Activated B cell treated with CpG ODN at 0.5 μM for 24 hours (primary cell): ENCODE measurements at regions not wholly inside any gene's neighbourhood (a gene's known extent, or its start where the extent isn't known, plus 50 kb on each side); places are given as distances from the start of the nearest gene placed in this dataset.

ENCODE experiments used
- ATAC-seq: fragments of 200-7000 bp; cut with Tn5 transposase; one replicate; pipeline ENCODE4 v1.10.0; 2021; ENCODE audit warnings: low read depth, mild to moderate bottlenecking, moderate library complexity
- CTCF ChIA-PET: fragments of 350-600 bp; sonication (Branson Sonifier 250); formaldehyde crosslinking; loops from one replicate; lab custom pipeline; 2021; ENCODE audit warnings: antibody characterized with exemption; lab: Charles Lee
- POLR2A ChIA-PET: fragments of 350-600 bp; sonication (Branson Sonifier 250); formaldehyde crosslinking; loops from one replicate; lab custom pipeline; 2021; ENCODE audit warnings: antibody characterized with exemption; lab: Charles Lee
- DNase-seq: peaks from one replicate; pipeline ENCODE4 v3.0.0; 2022
- H3K27ac Mint-ChIP-seq: one replicate; pipeline ENCODE4 v1.8.0; 2020; ENCODE audit warnings: mixed read lengths
- H3K27me3 Mint-ChIP-seq: one replicate; pipeline ENCODE4 v1.8.0; 2021; ENCODE audit warnings: mixed read lengths
- H3K36me3 Mint-ChIP-seq: one replicate; pipeline ENCODE4 v1.8.0; 2021; ENCODE audit warnings: low read depth, mixed read lengths
- H3K4me1 Mint-ChIP-seq: one replicate; pipeline ENCODE4 v1.8.0; 2021; ENCODE audit warnings: mixed read lengths
- H3K4me3 Mint-ChIP-seq: one replicate; pipeline ENCODE4 v1.8.0; 2020; ENCODE audit warnings: mild to moderate bottlenecking, mixed read lengths
- H3K9me3 Mint-ChIP-seq: one replicate; pipeline ENCODE4 v1.8.0; 2020; ENCODE audit warnings: mixed read lengths
- intact Hi-C: fragments of 100-400 bp; cut with micrococcal nuclease; formaldehyde crosslinking; loops from one replicate; pipeline ENCODE4 v1.15.1; 2024
- TF ChIP-seq, protein P1 (sequence below): fragments of 200-600 bp; IDR thresholded peaks from one replicate; pipeline ENCODE4 v1.8.0; 2022; ENCODE audit warnings: antibody characterized with exemption, mild to moderate bottlenecking

DNA sequence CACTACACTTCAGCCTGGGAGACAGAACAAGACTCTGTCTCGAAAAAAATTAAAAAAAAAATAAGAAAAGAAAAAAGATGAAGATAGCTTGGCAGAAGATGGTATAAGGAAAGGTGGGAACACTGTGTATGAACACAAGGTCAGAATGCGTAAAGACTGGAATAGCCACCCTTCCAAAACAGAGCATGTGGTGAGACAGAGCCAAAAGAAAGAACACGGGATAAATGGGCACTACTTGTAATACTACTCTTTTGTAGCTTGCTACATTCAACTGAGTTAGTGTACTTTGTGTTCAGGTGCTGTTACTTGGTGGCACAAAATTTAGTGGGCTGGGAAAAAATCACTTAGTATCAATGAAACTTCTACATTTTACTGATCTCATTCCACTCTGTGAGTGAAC, 628.6 kb upstream of the KIRREL3 start:
- Mint-ChIP-seq H3K9me3 (no peaks in the 10 kb centered on the region), H3K27ac (no peak overlapping the region), H3K4me3 (no peak overlapping the region), H3K36me3 (no peaks in the 10 kb centered on the region), H3K4me1 (no peaks in the 10 kb centered on the region), H3K27me3 (no peaks in the 10 kb centered on the region)
- ChIA-PET CTCF (no interaction called here), POLR2A (no interaction called here)
- TF ChIP-seq, protein P1, sequence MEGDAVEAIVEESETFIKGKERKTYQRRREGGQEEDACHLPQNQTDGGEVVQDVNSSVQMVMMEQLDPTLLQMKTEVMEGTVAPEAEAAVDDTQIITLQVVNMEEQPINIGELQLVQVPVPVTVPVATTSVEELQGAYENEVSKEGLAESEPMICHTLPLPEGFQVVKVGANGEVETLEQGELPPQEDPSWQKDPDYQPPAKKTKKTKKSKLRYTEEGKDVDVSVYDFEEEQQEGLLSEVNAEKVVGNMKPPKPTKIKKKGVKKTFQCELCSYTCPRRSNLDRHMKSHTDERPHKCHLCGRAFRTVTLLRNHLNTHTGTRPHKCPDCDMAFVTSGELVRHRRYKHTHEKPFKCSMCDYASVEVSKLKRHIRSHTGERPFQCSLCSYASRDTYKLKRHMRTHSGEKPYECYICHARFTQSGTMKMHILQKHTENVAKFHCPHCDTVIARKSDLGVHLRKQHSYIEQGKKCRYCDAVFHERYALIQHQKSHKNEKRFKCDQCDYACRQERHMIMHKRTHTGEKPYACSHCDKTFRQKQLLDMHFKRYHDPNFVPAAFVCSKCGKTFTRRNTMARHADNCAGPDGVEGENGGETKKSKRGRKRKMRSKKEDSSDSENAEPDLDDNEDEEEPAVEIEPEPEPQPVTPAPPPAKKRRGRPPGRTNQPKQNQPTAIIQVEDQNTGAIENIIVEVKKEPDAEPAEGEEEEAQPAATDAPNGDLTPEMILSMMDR = no peak
- DNase-seq (no peak), ATAC-seq (no peak)
- intact Hi-C loops = no loop called here

DNA sequence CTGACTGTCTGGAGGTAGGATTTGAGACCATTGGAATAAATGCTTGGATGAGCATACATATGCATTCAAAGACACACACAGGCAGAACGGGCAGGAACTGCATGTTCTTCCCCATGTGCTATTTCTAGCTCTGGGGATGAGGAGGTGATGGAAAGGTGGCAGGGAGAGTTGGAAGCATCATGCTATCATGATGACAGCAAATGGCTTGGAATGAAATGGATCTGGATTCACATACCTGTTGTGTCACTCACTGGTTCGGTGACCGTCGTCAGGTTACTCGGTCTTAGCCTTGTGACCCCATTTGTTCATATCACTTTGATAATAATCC, 627.9 kb upstream of the KIRREL3 start:
- H3K9me3 Mint-ChIP-seq = no peaks in the 10 kb centered on the region
- no peaks in the 10 kb centered on the region for H3K4me1 Mint-ChIP-seq
- TF ChIP-seq, protein P1 = no peak
- no peaks in the 10 kb centered on the region for H3K36me3 Mint-ChIP-seq
- H3K4me3 Mint-ChIP-seq = no peak overlapping the region
- H3K27ac Mint-ChIP-seq = no peak overlapping the region
- ATAC-seq (no peak), DNase-seq (no peak)
- CTCF ChIA-PET = no interaction called here
- POLR2A ChIA-PET = no interaction called here
- intact Hi-C loops = no loop called here
- no peaks in the 10 kb centered on the region for H3K27me3 Mint-ChIP-seq

DNA sequence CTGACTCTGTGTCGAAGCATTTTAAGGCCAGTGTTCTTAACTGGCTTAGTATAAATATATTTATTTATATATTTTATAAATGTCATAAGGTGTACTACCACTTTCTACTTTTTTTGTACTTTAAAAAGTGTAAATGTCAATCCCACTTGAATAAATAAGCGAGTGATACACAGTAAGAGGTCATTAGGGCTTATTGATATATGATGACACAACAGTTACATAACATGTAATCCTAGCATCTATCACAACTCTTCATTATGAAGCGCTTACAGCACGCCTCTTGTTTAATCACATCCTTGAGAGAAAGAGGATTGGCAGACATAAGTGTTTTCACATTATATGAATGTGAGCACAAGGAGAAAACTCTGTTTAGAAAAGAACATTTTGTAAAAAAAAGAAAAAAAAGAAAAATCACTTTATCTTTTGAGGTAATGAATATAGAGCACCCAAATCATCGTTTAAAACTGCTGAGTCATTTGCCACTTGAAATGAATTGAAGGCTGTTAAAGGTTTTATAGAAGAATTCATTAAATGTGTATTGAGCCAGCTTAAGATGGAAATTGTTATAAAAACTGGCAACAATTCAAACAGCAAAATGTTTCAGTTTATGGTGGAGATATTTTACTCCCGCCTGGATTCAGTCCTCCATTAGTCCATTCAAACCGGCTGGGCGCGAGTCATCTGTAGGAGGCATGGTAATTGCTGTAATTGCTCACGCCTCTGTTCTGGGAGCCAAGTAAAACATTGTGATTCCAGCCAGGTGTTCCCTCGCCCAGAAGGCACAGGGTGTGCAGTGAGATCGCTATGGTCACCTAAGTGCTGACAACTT, 627.3 kb upstream of the KIRREL3 start:
- ChIA-PET CTCF (no interaction called here), POLR2A (no interaction called here)
- Mint-ChIP-seq H3K4me1 (no peaks in the 10 kb centered on the region), H3K27me3 (no peaks in the 10 kb centered on the region), H3K4me3 (no peak overlapping the region), H3K36me3 (no peaks in the 10 kb centered on the region), H3K27ac (no peak overlapping the region), H3K9me3 (no peaks in the 10 kb centered on the region)
- no peak for DNase-seq
- TF ChIP-seq, protein P1 = no peak
- intact Hi-C loops = no loop called here
- no peak for ATAC-seq

DNA sequence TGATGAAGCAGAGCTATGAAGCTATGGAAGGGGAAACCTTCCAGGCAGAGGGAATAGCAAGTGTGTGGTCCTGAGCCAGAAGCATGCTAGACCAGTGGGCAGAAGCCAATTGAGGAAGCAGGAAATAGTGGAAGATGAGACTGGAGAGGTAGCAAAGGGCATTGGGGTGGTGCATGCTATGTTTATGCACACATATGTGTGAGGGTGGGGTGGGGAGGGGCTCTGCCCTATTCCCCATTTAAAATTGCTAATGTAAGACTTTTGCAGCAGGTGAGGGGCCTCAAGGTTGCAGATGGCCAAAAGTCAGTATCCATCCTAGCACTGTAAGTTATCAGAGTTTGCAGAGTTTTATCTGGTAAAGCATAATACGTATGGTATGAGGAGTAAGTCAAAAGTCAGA, 626.6 kb upstream of the KIRREL3 start:
- Mint-ChIP-seq H3K9me3 (no peaks in the 10 kb centered on the region), H3K4me3 (no peak overlapping the region), H3K36me3 (no peaks in the 10 kb centered on the region), H3K4me1 (no peaks in the 10 kb centered on the region), H3K27me3 (no peaks in the 10 kb centered on the region), H3K27ac (no peak overlapping the region)
- CTCF ChIA-PET = no interaction called here
- POLR2A ChIA-PET = no interaction called here
- TF ChIP-seq, protein P1 = no peak
- ATAC-seq = no peak
- DNase-seq = no peak
- intact Hi-C loops = no loop called here

DNA sequence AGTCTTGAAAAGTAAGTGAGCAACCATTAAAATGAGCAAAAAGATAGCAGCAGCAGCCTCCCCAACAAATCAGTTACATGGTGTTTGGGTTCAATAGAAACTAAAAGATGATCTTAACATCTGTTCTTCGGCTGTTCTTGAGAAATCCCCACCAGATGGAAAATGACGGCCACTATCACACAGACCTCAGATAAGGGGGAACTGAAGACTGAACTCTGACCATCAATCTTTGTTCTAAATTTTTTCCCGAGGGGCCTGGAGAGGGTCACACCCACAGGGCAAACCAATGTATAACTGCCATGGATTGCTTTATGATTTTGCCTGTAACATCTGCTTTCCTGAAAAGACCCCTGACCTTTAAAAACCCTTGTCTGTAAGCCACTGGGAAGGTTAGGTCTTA, 624.8 kb upstream of the KIRREL3 start:
- Mint-ChIP-seq H3K4me3 (no peak overlapping the region), H3K36me3 (no peaks in the 10 kb centered on the region), H3K27me3 (no peaks in the 10 kb centered on the region), H3K27ac (no peak overlapping the region), H3K4me1 (no peaks in the 10 kb centered on the region), H3K9me3 (no peaks in the 10 kb centered on the region)
- DNase-seq = no peak
- CTCF ChIA-PET = no interaction called here
- intact Hi-C loops = no loop called here
- TF ChIP-seq, protein P1 = no peak
- POLR2A ChIA-PET = no interaction called here
- no peak for ATAC-seq
